ENCODE measurements at regions not wholly inside any gene's neighbourhood (a gene's known extent, or its start where the extent isn't known, plus 50 kb on each side); places are given as distances from the start of the nearest gene placed in this dataset.

GRCh38 chr5:2310946-2311345, 428.2 kb upstream of the IRX4 start:
- TF ChIP-seq CTCF (IDR thresholded peaks at IDR 0.05) (no peak), ZFX (IDR thresholded peaks at IDR 0.05; ENCODE audit: borderline replicate concordance) (no peak)
